Suprapubic skin (tissue), 4 donors: ENCODE measurements at regions not wholly inside any gene's neighbourhood (a gene's known extent, or its start where the extent isn't known, plus 50 kb on each side); places are given as distances from the start of the nearest gene placed in this dataset.

Experiments used
- CTCF ChIP-seq, 2 donors: fragments of 200-600 bp in 1 of 2; fragments of 450-650 bp in 1 of 2; sonication (generic) in 1 of 2; IDR thresholded peaks; one replicate each; pipeline ENCODE4 v1.5.1; 2016 to 2019; ENCODE audit warnings: antibody characterized with exemption in 2 of 2, mild to moderate bottlenecking in 1 of 2, moderate library complexity in 1 of 2
- POLR2A ChIP-seq, 2 donors: fragments of 450-650 bp; IDR thresholded peaks; one replicate each; pipeline ENCODE4 v1.6.1; 2017; ENCODE audit warnings: antibody characterized with exemption in 2 of 2, mild to moderate bottlenecking in 2 of 2, moderate library complexity in 2 of 2
- POLR2AphosphoS5 ChIP-seq, 3 donors: sonication (generic); formaldehyde crosslinking; IDR thresholded peaks; one replicate each; pipeline ENCODE4 v1.6.1; 2017; ENCODE audit warnings: antibody characterized with exemption in 3 of 3

DNA sequence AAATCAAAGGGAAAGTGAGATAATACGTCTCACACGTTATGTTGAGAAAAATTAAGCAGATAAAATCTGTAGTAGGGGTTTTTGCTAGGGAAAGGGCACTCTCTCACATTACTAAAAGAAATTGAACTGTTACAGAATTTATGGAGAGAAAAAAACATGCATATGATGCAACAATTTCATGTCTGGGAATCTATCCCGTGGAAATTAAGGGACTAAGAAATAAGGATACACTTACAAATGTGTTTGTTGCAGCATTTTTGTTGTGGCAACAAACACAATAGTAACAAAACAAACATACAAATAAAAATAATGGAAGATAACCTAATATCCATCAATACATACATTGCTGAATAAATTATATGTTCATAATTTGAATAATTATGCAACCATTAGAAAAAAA is 96.3 kb upstream of the ZBED5 start:
- TF ChIP-seq CTCF (IDR thresholded peaks at IDR 0.05): no peak
- TF ChIP-seq POLR2A (IDR thresholded peaks at IDR 0.05): no peak
- no peak for TF ChIP-seq POLR2AphosphoS5 (IDR thresholded peaks at IDR 0.05)
